Kidney epithelial cell (primary cell): ENCODE measurements at regions not wholly inside any gene's neighbourhood (a gene's known extent, or its start where the extent isn't known, plus 50 kb on each side); places are given as distances from the start of the nearest gene placed in this dataset.

Experiments
- DNase-seq: peaks from one replicate; pipeline ENCODE4 v3.0.0-alpha.2; 2010; ENCODE audit warnings: low read depth
- H3K27me3 ChIP-seq: 2 replicates; pipeline ENCODE4 v1.6.0; 2011; ENCODE audit warnings: low read length; ENCODE audit not compliant: control insufficient read depth, insufficient read depth
- H3K36me3 ChIP-seq: 2 replicates; pipeline ENCODE4 v1.5.1; 2011; ENCODE audit warnings: low read length; ENCODE audit not compliant: control insufficient read depth, insufficient read depth
- H3K4me3 ChIP-seq: 2 replicates; pipeline ENCODE4 v1.5.1; 2011; ENCODE audit warnings: low read depth, mild to moderate bottlenecking, control low read depth, low read length
- CTCF ChIP-seq: IDR thresholded peaks from 2 replicates; pipeline ENCODE4 v1.5.1; 2011; ENCODE audit warnings: mild to moderate bottlenecking, moderate library complexity, low read length, control low read depth, inconsistent platforms; ENCODE audit not compliant: insufficient read depth, poor library complexity, severe bottlenecking

DNA sequence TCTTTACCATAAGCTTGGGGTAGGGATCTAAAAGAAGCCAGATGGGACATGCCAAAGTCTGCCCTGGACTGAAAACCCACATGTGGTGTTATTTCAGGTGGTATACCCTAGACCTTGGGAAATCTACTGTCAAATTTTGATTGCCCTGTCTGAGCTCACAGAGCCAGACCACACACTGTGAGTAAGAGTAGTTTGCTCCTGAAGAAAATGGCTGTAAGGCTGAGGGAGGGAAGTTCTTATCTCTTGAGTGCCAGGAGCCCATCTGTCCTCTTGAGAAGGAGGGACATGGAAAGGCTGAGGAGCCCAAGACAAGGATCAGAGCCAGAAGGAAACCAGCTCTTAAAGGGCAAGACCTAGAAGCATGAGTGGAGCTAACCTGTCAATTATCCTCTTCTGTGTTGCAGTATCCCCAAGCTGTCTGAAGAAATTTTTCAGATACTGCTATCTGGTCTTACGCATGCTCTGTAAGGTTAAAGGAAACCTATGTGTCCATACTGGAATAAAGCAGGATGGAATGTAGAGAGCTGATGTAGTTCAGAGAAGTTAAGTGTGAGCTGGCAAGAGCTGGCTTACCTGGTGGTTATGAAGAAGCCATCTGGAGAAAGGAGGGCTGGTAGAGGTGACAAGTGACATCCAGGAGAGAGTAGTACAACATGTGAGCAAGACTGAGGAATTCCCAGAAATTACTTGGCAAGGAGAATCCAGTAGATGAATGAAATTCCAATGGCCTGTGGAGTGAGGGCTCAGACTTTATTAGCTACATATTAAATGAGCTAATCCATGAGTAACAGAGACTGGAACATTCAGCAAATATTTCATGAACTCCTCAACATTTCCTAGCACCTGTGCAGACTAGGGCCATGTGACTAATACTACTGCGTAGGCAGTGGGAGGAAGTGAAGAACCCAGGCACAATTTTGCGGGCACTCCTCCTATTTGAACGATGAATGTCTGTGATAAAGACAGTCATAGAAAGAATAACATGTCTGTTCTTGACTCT is 389.1 kb upstream of the KIF2A start:
- H3K4me3 ChIP-seq: no peak overlapping the region
- no peak for TF ChIP-seq CTCF
- no peaks in the 10 kb centered on the region for H3K27me3 ChIP-seq
- peak; percentile 97 for DNase-seq
- no peaks in the 10 kb centered on the region for H3K36me3 ChIP-seq

GRCh38 chr5:61918611-61919010 is 387.4 kb upstream of the KIF2A start:
- no peak for DNase-seq
- Histone ChIP-seq H3K27me3 (no peaks in the 10 kb centered on the region), H3K36me3 (no peaks in the 10 kb centered on the region), H3K4me3 (no peak overlapping the region)
- TF ChIP-seq CTCF: no peak

DNA sequence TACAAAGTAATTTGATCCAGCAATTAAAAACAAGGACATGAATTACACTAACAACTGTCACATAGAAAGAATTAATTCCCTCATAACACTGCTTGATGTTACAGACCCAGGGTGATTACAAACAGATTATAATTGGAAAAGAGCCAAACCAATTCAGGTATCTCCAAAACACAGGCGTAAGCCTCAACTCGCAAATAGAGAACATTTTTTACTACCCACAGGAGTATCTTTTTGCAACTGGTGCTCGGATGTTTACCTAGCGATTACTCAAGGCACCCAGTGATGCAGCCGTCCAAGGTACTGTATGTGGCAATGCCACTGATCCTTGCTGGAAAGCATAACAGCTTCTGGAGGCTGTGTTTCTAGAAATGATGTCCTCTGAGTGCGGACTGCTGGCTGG is 386.1 kb upstream of the KIF2A start:
- Histone ChIP-seq H3K27me3 (no peaks in the 10 kb centered on the region), H3K36me3 (no peaks in the 10 kb centered on the region), H3K4me3 (no peak overlapping the region)
- TF ChIP-seq CTCF: no peak
- peak; percentile 26 for DNase-seq

DNA sequence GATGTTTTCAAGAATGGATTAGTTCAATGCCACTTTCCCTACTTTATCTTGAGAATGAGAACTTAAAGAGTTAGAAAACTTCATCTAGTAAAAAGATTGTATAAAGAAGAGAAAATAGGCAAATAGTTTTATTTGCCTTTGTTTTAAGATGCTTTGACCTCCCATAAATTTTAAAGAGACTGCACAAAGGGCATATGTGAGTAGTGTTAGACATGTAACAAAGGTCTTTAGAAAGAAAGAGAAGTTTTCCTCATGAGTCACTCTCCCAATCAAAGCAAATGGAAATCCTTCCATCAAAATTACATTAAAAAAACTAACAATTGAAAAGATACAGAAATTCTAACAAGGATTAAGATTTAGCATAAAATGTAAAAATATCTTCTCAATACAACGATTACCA is 381.8 kb upstream of the KIF2A start:
- Histone ChIP-seq H3K4me3 (no peak overlapping the region), H3K36me3 (no peaks in the 10 kb centered on the region), H3K27me3 (no peaks in the 10 kb centered on the region)
- no peak for TF ChIP-seq CTCF
- no peak for DNase-seq

- no peak for TF ChIP-seq CTCF
- Histone ChIP-seq H3K4me3 (no peak overlapping the region), H3K36me3 (no peaks in the 10 kb centered on the region), H3K27me3 (no peaks in the 10 kb centered on the region)
- no peak for DNase-seq
Observed at GRCh38 chr5:61926911-61927310, 379.1 kb upstream of the KIF2A start.
